Stimulated activated CD4-positive, alpha-beta T cell treated with anti-CD3 and anti-CD28 coated beads, Interleukin-12 subunit alpha, Interleukin-12 subunit beta, amount 100 ng/mL, for 48 hours (primary cell): ENCODE measurements at regions not wholly inside any gene's neighbourhood (a gene's known extent, or its start where the extent isn't known, plus 50 kb on each side); places are given as distances from the start of the nearest gene placed in this dataset.

ENCODE experiments used
- DNase-seq, 3 donors: peaks; one replicate each; pipeline ENCODE4 v3.0.0-alpha.2; 2020; ENCODE audit warnings: low read depth in 2 of 3, low spot score in 1 of 3

DNA sequence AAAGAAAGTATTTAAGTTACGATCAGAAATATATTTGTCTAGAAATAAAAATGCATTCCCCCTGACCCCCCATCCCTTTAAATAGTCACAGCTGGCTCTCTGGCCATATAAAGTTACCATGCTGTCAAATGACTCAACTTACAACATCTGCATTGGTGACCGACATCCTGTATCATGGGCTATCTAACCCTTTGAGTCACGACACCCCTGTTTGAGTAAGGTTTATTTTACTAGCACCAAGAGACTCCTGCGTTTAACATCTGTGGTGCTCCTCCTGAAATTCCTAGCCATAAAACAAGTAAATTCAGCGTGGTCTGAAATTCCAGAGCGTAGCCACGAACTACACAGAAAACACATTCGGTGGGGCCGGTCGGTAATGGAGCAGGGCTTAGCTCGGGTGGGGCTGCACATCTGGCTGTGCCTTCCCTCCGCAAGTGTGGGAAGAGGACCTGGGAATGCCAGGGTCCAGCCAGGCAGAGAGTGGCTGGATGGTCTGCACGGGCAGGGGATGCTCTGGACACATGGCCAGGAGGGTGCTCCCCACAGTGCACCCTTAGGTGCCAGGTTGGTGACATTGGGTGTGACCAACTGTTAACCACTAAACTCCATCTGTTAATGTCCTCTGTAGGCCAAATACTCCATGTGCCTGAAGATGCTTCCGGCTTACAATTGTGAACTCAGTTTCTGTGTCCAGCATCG lies 53.0 kb upstream of the CLDN14 start:
- no peak for DNase-seq

DNA sequence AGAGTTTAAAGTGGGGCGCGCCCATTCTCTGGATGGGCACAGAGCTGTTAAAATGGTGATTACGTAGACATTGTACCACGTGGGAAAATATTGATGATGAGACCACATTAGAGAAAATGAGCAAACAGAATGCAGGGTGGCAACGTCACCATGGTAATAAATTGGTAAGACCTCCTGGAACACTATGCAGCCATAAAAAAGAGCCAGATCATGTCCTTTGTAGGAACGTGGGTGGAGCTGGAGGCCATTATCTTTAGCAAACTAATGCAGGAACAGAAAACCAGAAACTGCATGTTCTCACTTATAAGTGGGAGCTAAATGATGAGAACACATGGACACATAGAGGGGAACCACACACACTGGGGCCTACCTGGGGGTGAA lies 53.5 kb upstream of the CLDN14 start:
- DNase-seq = no peak

DNA sequence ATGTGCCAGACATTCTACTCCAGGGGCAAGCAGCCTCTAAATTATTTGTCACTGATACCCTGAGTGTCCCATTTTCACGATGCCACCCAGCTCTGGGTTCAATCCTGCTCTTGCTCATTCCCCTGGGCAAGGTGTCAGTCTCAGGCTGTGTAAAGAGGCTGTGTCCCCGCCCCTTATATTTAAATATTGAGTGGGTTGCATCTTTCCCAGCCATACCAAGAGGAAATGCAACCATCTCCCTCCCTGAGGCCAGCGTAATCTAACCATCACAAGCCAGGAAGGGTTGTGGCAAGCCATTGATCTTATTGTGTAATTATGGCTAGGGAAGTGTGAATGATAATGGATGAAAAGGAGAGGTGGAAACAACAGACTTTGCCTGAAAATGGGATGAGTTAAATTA lies 54.7 kb upstream of the CLDN14 start:
- DNase-seq = no peak

DNA sequence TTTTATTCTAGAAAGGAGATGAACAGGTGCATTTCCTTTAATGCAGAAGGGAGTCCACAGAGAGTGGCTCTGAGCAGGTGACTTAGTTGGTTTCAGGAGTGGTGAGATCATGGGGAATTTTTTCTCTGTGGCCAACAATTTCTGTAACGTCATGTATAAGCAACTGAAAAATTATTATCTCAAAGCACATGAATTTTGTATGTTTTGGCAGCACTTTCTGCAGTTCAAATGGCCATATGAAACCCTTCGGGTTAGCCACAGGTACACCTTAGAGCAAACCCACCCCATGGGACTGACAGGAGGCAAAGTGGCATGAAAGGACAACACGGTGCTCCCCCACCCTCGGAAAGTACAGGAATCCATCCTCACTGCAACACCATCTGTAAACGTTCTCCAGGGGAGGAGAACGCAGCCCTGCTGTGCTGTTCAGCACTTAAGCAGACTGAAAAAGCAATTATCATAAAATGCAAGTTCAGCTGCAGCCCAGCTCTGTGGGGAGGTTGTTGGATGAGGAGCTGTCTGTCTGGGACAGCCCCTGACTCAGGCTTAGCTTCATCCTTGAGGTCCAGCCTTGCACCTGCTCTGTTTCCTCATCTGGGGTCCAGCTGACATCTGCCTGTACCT lies 55.8 kb upstream of the CLDN14 start:
- DNase-seq = no peak

DNA sequence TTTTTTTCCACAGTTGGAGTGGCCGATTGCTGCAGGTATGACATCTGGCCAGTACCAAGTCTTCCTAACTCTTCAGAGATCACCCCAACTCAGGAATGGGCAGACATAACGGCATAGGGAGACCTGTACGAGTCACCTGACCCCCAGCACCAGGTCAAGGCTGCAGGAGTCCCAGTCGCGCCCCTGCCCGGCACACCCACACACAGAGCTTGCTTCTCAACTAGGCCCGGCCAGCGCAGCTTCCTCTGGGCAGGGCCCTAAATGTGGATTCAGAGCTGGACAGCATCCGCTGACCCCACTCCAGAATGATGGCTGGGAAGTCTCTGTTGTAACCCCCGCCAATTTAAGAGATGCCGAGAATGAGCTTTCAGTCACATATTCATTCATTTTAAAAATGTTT lies 58.8 kb upstream of the CLDN14 start:
- DNase-seq = no peak

DNA sequence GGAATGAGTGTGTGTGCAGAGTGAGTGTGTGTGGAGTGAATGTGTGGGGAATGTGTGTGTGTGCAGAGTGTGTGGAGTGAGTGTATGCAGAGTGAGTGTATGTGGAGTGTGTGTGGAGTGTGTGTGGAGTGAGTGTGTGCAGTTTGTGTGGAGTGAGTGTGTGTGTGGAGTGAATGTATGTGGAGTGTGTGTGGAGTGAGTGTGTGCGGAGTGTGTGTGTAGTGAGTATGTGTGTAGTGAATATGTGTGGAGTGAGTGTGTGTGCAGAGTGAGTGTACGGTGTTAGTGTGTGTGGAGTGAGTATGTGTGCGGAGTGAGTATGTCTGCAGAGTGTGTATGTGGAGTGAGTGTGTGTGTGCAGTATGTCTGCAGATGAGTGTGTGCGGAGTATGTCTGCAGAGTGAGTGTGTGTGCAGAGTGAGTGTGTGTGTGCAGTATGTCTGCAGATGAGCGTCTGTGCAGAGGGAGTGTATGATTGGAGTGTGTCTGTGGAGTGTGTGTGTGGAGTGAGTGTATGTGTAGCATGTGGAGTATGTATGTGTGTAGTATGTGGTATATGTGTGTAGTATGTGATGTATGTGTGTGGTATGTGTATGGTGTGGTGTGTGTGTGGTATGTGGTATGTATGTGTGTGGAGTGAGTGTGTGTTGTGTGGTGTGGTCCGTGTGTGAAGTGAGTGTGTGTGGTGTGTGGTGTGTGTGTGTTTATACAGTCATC lies 59.7 kb upstream of the CLDN14 start:
- no peak for DNase-seq

DNA sequence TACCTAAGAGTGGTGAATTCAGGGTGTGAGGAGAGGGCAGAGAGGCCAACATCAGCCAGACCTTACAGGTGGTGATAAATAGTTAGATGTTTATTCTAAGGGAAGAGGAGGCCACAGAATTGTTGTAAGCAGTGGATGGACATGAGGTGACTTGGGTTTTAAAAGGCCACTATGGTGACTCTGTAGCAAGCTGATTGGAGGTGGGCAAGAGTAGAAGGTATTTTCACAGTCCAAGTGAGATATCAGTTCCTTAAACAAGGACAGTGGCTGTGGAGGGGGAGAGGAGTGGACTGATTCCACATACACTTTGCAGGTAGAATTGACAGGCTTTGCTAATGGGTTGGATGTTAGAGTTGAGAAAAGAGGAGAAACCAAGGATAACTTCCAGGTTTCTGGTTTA lies 60.8 kb upstream of the CLDN14 start:
- DNase-seq = no peak

DNA sequence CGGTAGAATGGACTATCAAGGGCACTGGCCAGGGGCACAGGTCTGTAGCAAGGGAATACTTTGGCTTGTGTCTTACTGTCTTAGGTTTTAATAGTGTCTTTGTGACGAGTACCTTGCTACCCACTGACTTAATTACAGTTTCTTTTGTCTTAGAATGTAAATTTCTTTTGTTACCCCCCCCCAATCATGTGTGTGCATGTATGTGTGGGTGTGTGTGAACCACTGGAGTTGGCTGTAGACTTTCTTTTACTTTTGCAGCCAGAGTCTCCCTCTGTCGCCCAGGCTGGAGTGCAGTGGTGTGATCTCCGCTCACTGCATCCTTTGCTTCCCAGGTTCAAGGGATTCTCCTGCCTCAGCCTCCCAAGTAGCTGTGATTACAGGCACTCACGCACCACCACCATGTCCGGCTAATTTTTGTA lies 61.8 kb upstream of the CLDN14 start:
- no peak for DNase-seq

DNA sequence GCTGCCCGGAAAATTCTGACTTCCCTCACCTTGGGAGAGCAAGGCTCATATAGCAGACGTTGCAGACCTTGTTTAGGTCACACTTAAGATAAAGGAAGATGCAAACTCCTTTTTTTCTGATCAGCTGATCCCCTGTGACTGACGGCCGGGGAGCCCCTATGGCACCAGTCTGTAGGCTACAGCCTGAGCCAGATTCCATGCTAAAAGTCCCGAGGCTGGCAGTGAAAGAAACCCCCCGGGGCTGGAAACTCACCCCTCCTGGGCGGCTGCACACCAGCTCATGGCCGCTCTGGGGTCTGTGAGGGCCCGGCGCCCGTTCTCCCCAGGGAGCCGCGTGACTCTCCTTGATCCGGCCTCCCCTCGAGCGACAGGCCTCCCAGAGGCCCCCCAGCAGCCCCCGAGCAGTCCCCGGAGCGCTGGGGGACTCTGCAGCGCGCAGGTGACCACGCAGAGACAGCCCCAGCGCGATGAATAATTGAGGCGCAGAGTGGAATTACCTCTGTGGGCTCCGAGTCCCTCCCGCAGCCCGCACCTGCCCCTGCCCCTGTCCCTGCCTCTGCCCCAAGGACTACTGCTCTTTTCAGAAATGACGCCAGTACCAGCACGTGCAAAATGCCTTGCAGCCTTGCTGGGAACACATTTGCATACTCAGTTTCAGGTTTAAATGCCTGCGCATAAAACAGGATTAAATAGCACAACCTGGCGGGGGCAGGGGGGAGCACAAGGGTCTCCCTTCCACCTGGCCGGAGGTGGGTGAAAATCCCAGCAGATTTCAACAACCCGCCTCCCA lies 62.6 kb upstream of the CLDN14 start:
- no peak for DNase-seq

DNA sequence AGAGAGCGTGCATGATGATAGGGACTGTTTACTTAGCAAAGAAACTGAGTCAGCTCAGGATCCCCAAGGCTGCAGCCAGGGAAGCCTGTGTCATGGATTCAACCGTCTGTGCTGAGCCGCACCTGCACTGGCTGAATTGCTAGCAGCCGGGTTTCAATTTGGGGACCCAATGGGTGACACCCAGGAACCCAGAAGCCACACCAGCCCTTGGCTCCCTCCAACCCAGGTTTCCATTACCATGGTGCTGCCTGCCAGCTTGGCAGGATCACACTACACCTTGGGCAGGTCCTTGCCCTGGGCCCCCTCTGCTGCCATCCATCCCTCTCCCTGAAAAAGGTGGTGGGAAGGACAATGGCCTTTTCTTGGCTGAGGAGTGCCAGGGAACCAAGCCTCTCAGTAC lies 64.0 kb upstream of the CLDN14 start:
- no peak for DNase-seq

DNA sequence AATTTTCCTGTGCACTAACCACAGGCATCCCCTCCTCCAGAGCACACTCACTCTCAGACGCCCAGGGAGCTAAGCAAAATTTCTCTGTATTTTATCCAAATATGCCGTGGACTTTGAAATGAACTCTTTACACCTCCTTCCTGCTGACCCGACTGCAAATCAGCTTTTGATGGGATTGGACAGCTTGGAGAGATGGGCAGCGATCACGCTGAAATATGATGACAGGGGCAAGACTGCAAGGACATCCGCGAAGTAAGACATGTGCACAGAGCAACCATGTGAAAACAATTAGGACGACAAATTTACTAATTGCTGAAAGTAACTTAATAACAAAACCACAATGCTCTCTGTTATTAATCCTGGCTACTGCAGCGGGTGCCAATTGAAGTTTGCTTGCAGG lies 64.6 kb upstream of the CLDN14 start:
- DNase-seq = no peak

DNA sequence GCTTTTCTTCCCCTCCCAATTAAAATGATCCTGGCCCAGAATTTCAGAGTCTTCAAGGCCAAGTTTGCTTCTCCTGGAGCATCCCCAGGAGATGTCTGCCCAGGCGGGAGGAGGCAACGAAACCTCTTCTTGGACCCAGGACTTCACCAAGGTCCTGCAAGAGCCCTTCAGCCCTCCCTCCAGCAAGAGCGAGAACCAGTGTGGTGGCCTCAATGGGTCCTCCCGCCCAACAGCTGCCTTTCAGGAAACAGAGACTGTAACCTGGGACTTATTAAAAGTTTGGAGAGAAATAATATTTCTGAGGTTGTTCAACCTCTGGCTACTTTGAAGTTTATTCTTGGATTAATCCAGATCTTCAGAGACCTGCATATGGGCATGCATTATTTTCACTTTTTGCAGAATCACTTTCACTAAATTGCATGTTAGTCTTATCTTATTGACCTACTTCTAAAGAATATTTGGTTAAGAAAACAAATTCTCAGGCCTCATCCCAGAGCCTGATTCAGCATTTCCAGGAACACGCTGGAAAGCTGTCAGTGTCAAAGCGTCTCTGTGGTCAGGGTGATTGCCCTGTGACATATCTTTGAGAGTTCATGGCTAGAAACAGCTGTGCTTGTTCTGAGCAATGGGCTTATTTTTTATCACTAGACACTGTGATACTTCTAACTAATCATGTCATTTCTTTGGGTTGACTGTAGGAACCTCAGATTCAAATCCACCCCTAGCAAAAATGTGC lies 66.0 kb upstream of the CLDN14 start:
- DNase-seq = no peak

DNA sequence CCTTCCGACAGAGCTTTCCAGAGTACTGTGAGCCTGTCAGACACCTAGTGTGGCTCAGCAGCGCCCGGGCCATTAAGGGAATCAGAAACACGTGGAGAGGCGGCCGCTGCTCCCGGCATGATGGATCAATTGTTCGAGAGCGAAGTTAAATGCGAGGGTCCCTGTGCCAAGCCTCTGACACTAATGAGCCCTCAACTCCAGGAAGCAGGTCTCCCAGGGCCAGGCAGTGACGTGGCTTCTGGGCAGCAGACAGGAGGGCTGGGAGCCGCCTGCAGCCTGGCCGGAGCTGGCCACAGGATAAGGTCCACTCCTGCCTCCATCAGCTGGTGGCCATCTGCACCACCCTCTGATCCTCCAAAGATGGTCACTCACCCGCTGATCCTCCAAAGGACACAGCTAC lies 67.5 kb upstream of the CLDN14 start:
- no peak for DNase-seq

DNA sequence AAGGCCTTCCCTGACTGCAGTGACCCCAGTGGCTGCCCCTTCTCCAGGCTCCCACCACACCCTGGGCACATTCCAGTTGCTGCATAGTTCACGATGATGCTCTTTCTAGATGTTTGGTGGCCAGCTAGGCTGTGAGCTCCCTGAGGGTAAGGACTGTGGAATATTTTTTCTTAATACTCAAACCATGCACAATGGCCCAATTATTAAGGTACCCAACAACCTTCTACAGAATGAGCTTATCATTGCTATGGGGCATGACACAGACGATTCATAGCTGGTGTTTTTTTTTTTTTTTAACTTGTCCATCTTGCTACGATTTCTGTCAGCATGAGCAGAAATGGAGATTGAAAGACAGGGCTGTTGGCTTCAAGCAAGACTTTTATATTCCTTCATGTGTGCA lies 68.9 kb upstream of the CLDN14 start:
- no peak for DNase-seq

DNA sequence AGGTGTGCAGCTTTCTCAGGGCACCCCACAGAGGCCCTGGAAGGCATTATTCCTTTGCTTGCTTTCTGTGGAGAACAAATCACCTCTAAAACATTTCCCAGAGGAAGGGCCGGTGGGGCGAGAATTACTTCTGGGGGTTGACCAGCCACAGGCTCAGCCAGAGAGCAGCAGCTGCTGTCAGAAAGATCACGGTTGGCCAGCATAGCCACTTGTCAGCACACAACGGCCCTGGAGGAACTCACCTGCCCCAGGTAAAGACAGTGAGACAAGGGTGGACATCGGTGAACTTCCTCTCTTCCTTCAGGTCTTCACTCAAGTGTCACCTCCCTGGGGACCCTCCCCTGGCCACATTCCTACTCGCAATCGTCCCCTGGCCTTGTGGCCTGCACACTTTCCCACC lies 69.5 kb upstream of the CLDN14 start:
- DNase-seq = no peak

DNA sequence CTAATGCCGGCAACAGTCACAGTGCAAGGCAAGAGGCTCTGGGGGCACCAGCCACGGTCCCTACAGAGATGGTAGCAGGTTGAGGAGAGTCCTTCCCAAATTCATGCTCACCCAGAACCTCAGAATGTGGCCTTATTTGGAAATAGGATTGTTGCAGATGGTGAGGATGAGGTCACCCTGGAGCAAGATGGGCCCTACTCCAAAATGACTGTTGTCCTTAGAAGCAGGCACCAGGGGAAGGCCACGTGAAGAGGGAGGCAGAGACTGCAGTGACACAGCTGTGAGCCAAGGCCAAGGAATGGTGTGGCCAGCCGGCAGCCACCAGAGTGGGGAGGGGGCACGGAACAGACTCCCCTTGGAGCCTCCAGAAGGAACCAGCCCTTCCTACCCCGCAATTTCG lies 70.8 kb upstream of the CLDN14 start:
- no peak for DNase-seq

DNA sequence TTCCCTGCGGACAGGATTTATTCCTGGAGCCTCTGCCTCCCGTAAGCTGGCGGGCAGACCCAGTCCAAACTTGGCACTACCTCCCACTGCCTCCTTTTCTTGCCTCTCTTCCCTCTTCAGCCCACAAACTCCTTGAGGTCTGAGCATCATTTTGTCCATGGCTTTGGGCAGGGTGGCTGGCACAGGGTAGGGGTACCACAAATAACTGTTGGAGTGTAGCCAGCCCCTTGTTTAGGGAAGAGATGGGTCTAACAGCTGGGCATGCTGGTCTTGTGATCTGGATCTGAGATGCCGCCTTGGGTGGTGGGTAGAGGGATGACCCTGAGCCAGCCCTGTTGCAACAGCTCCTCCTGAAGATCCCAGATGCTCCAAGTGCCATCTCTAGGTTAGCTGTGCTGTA lies 71.4 kb upstream of the CLDN14 start:
- no peak for DNase-seq

DNA sequence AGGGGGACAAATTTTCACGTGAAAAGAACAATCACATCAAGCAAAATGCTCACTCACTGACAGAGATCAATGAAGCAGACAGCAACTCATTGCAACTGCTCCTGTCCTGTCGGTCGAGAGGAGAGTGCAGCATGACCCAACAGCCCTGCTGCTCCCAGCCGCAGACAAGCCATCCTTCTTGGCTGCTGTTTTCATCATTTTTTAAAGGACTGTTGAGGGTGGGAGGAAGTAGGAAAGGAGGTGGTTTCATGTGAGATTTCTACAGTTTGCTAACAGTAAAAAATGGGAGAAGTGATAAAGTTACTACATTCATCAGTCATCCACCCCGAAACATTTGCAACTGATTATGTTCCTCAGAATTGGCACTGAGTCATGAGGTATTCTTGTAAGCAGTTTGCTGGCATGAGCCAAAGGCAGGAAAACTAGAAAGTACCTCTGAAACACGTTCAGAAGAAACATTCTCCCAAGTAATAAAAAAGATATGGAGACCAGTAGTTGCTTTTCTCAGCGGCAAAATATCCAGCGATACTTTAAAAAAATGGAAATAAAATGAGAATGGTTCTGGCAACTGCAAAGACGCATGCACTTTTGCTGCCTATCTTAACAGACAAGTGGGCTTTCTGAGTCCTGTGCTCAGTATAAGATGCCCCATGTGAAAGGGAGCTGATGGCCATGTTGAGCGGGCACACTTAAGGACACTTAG lies 72.0 kb upstream of the CLDN14 start:
- no peak for DNase-seq

DNA sequence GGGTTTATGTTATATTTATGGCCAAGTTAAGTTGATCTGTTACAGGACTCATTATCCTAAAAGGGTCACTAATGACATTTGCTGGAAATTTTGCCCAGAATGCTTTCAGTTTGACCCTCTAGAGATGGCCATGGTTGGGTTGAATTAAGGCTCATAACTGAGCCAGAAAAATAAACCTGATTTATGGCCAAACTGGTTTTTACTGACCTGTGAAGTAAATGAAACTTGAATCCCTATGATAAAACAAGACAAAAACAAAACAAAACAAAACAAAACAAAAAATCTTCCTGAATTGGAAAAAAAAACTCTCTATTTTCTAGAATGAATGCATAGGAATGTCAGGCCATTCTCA lies 72.5 kb upstream of the CLDN14 start:
- no peak for DNase-seq

DNA sequence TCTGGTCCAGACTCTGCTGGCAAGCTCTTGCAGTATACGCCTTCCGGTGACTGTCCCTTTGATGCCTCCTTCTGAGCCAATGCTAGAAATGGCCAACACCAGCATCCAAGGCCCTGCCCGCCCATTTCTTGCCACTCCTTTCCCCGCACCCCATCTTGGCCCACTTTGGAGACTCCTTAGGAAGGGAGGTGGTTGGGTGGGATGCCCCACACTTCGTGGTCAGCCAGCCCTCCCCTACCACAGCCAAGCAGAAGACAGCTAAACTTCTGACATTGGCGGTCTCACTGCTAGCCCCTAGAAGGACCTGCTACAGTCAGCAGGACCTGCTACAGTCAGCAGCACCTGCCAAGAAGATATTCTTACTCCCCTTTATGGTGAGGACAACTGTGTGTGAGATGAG lies 73.5 kb upstream of the CLDN14 start:
- DNase-seq = no peak
